ENCODE measurements at regions not wholly inside any gene's neighbourhood (a gene's known extent, or its start where the extent isn't known, plus 50 kb on each side); places are given as distances from the start of the nearest gene placed in this dataset.
A peak's percentile ranks its signal among the peaks of the same experiment; 100 is the strongest.

DNA sequence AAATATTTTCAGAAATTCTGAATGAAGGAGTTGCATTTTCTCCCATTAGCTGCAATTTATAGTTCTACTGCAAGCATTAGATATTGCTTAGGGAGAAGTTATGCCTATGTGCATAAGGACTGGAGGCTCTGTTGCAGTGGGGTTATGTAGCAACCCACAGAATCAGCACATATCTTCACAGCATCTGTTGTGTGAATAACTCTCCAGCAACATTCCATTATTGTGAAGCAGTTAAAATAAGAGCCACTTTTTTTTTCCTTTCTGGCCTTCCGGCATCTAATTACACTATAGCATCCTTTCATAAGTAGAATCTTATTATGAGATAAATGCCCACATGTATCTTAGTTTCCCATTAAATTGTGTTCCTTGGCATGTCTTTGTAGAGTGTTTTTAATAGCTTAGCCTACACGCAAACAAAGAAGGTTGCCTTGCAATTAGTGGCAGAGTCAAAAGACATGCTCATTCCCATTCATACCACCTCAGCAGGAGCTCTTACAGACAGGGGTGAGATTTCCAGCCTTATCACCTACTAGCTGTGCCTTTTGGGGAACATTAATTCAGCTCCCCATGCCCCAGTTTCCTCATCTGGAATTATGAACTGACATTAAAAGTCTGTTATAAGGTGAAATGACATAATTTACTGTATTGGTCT is 596.0 kb upstream of the GOT2 start:
- peak; percentile 16 for DNase-seq (ENCODE audit: low read depth)

- DNase-seq (ENCODE audit: low read depth): no peak
Observed at GRCh38 chr16:59328961-59329360, 594.8 kb upstream of the GOT2 start.

GRCh38 chr16:59327894-59328293 is 593.8 kb upstream of the GOT2 start:
- DNase-seq (ENCODE audit: low read depth): no peak

DNA sequence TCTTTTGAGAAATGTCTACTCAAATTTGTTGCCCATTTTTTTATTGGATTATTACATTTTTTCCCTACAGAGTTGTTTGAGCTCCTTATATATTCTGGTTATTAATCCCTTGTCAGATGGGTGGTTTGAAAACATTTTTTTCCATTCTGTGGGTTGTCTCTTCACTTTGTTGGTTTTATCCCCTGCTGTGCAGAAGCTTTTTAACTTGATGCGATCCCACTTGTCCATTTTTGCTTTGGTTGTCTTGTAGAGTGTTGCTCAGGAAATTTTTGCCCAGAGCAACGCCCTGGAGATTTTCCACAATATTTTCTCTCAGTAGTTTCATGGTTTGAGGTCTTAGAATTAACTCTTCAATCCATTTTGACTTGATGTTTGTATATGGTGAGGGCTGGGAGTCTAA is 592.8 kb upstream of the GOT2 start:
- no peak for DNase-seq (ENCODE audit: low read depth)

DNA sequence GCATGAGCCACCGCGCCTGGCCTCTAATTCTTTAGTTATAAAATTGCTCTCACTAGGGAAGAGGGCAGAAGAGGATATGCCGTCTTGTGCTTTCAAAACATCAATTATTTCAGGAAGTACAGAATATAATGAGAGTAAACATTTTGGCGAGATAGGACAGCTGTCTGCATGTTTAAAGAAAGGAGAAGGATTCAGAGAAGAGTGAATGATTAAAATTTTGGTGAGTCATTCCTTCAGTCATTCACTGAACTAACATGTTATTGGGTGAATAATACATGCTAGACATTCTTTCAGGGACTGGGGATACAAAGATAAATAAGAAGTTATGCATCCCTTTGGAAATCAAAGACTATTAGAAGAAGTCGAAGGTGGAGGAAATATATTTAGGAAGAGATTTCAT is 590.3 kb upstream of the GOT2 start:
- peak; percentile 3 for DNase-seq (ENCODE audit: low read depth)

GRCh38 chr16:59320657-59321056 is 586.5 kb upstream of the GOT2 start:
- DNase-seq (ENCODE audit: low read depth): no peak

DNA sequence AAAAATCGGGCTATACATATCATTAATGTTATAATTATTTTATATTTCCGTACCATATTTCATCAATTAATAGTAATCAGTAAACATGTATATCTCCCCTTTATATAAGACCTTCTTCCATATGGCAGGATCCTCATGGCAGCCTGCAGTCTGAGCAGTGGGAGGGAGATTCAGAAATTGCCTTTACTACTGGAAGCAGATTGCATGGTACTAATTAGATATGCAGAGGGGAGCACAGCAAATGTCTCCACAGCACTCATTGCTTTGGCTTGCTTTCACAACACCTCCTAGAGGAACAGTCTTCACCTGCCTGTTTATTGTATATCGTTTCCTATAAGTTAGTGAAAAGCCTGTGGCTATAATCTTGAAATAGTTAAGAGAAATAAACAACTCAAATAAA is 585.8 kb upstream of the GOT2 start:
- DNase-seq (ENCODE audit: low read depth): no peak

GRCh38 chr16:59305850-59306249 is 571.7 kb upstream of the GOT2 start:
- DNase-seq (ENCODE audit: low read depth): no peak

- no peak for DNase-seq (ENCODE audit: low read depth)
Observed at GRCh38 chr16:59296888-59297287, 562.8 kb upstream of the GOT2 start.

- no peak for DNase-seq (ENCODE audit: low read depth)
Observed at GRCh38 chr16:59295993-59296736, 562.0 kb upstream of the GOT2 start.

- no peak for DNase-seq (ENCODE audit: low read depth)
Observed at GRCh38 chr16:59295474-59295873, 561.4 kb upstream of the GOT2 start.

DNA sequence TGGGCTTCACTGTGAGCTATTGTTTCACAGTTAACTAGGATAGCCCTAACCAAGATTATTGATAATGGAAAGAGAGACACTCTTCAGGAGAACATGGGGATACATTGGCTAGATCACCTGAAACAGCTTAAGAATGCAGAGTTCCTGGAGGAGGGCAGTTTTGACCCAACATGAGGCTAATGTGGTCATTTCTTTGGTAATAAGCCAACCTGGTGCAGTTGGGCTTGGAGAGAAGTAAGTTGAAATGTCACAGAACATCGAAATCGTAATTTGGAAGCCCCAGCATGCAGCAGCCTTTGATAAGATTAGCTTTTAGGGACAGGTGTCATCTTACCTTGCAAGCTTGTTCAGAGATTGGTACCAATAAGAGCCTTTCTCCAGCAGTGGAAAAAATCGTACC is 556.6 kb upstream of the GOT2 start:
- no peak for DNase-seq (ENCODE audit: low read depth)

DNA sequence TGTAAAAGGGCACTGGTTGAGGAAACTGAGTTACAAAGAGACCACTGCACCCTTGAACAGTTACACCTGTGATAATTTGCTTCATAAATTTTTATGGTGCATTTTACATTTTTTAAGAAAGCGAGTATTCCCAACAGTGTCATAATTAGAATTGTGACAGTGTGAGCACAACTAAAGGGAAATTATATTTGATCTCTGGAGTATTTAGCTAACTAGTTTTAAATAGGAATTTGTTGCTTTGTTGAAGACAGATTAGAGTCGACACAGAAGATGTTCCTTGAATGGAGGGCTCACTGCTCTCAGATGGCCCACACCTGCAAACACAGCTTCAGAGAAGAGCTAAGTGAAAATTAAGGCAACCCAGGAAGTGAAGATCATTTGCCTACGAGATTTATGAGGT is 555.0 kb upstream of the GOT2 start:
- no peak for DNase-seq (ENCODE audit: low read depth)

GRCh38 chr16:59274141-59274540 is 540.0 kb upstream of the GOT2 start:
- DNase-seq (ENCODE audit: low read depth): no peak

GRCh38 chr16:59263955-59264354 is 529.8 kb upstream of the GOT2 start:
- no peak for DNase-seq (ENCODE audit: low read depth)

DNA sequence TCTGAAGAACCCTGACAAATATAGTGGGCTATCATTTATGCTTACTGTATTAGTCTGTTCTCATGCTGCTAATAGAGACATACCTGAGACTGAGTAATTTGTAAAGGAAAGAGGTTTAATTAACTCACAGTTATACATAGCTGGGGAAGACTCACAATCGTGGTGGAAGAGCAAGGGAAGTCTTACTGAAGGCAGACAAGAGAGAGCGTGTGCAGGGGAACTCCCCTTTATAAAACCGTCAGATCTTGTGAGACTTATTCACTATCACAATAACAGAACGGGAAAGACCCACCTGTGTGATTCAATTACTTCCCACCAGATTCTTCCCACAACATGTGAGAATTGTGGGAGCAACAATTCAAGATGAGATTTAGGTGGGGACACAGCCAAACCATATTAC is 526.8 kb upstream of the GOT2 start:
- DNase-seq (ENCODE audit: low read depth): no peak

- no peak for DNase-seq (ENCODE audit: low read depth)
Observed at GRCh38 chr16:59259950-59260319, 525.8 kb upstream of the GOT2 start.

DNA sequence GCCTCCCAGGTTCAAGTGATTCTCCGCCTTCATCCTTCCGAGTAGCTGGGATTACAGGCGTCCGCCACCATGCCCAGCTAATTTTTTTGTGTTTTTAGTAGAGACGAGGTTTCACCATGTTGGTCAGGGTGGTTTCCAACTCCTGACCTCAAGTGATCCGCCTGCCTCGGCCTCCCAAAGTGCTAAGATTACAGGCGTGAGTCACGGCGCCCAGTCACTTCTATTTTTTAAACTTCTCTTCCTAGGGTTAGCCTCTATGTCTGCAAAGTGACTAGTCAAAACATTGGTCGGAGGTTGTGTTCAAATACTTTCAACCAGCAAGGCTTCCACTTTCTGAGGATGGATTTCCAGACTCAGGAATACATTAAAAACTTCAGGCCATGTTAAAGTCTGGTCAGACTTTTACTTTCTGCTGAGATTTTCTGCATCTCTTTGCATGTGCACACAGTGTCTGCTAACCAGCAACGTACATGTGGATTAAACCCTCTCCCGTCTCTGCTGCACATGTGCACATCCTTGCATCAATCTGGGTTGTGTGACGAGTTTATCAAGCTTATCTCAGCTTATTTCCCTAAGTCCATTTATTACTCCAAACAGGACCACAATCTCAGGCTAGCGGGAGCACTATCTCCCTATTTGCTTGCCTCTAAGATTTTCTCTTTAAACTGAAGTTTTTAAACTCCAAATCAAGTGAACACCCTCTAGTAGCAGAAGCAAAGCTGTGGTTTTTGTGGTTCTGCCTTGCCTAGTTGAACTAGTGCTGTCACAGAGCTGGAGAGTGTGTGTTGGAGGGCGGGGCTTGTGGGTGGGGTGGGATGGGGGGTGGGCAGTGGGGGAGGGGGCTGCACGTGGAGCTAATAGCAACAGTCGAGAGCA is 525.2 kb upstream of the GOT2 start:
- DNase-seq (ENCODE audit: low read depth): no peak

- no peak for DNase-seq (ENCODE audit: low read depth)
Observed at GRCh38 chr16:59252317-59252716, 518.2 kb upstream of the GOT2 start.

GRCh38 chr16:59249011-59249410 is 514.9 kb upstream of the GOT2 start:
- no peak for DNase-seq (ENCODE audit: low read depth)

DNA sequence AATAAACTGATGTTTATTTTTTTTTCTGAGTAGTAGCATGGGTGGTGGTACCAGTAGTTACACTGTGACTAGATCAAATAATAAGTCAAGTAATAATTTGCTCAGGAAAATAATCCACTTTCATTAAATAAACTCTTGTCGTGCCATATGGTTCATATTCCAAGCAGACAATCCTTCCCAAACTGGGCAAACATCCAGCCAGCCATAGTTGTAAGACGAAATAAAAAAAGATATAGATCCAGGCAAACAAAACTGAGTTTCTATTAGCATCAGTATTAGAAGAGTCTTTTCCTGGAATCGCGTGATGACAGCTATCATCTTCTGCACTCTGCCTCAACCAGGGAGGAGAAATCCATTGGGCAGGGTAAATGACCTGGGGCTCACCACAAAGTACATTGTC is 508.4 kb upstream of the GOT2 start:
- no peak for DNase-seq (ENCODE audit: low read depth)

- no peak for DNase-seq (ENCODE audit: low read depth)
Observed at GRCh38 chr16:59238246-59238645, 504.1 kb upstream of the GOT2 start.

- no peak for DNase-seq (ENCODE audit: low read depth)
Observed at GRCh38 chr16:59236804-59237458, 502.8 kb upstream of the GOT2 start.

All from iris pigment epithelial cell (primary cell).